Nephron (organoid): ENCODE measurements at regions not wholly inside any gene's neighbourhood (a gene's known extent, or its start where the extent isn't known, plus 50 kb on each side); places are given as distances from the start of the nearest gene placed in this dataset.

Experiments used
- H3K27ac Mint-ChIP-seq, 3 experiments: 2 replicates each; pipeline ENCODE4 v1.8.0; 2020; ENCODE audit warnings: mixed read lengths in 3 of 3, mild to moderate bottlenecking in 2 of 3, moderate library complexity in 1 of 3
- H3K27me3 Mint-ChIP-seq: 2 replicates; pipeline ENCODE4 v1.8.0; 2021; ENCODE audit warnings: low read depth, mild to moderate bottlenecking, moderate library complexity, mixed read lengths
- H3K36me3 Mint-ChIP-seq: 2 replicates; pipeline ENCODE4 v1.8.0; 2020; ENCODE audit warnings: low read depth, mixed read lengths
- H3K4me1 Mint-ChIP-seq: 2 replicates; pipeline ENCODE4 v1.8.0; 2020; ENCODE audit warnings: mixed read lengths
- H3K4me3 Mint-ChIP-seq, 3 experiments: 2 replicates each; pipeline ENCODE4 v1.8.0; 2020; ENCODE audit warnings: mild to moderate bottlenecking in 3 of 3, mixed read lengths in 3 of 3, moderate library complexity in 2 of 3
- H3K9me3 Mint-ChIP-seq: 2 replicates; pipeline ENCODE4 v1.8.0; 2020; ENCODE audit warnings: mixed read lengths
- TF ChIP-seq, protein P1 (sequence below), 3 experiments: fragments of 200-600 bp; sonication (generic); IDR thresholded peaks; one replicate each; pipeline ENCODE4 v1.5.0; 2021; ENCODE audit warnings: antibody characterized with exemption in 3 of 3; ENCODE audit not compliant: unreplicated experiment in 3 of 3

DNA sequence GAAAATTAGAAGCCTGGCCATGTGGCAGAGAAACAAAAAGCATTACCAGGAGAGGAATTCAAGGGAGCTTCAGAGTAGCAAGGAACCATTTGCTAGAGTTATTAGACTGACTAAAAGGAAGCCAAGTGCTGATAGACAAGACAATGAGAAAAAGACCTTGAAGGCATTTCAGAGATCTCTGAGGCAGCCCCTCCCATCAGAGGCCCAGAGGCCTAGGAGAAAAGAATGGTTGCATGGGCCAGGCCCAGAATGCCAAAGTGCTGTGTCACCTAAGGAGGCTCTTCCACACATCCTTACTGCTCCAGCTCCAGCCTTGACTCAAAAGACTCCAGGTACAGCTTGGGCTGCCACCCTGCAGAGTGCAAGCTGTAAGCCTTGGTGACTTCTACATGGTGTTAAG lies 61.8 kb upstream of the POU2AF2 start:
- Mint-ChIP-seq H3K27me3 (no peaks in the 10 kb centered on the region), H3K36me3 (no peaks in the 10 kb centered on the region), H3K9me3 (peaks cover 13% of the 10 kb centered on the region), H3K27ac (no peak overlapping the region), H3K4me1 (peaks cover 12% of the 10 kb centered on the region), H3K4me3 (no peak overlapping the region)
- TF ChIP-seq, protein P1, sequence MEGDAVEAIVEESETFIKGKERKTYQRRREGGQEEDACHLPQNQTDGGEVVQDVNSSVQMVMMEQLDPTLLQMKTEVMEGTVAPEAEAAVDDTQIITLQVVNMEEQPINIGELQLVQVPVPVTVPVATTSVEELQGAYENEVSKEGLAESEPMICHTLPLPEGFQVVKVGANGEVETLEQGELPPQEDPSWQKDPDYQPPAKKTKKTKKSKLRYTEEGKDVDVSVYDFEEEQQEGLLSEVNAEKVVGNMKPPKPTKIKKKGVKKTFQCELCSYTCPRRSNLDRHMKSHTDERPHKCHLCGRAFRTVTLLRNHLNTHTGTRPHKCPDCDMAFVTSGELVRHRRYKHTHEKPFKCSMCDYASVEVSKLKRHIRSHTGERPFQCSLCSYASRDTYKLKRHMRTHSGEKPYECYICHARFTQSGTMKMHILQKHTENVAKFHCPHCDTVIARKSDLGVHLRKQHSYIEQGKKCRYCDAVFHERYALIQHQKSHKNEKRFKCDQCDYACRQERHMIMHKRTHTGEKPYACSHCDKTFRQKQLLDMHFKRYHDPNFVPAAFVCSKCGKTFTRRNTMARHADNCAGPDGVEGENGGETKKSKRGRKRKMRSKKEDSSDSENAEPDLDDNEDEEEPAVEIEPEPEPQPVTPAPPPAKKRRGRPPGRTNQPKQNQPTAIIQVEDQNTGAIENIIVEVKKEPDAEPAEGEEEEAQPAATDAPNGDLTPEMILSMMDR (IDR thresholded peaks at IDR 0.05; ENCODE audit: unreplicated experiment in 3 of 3) = no peak

DNA sequence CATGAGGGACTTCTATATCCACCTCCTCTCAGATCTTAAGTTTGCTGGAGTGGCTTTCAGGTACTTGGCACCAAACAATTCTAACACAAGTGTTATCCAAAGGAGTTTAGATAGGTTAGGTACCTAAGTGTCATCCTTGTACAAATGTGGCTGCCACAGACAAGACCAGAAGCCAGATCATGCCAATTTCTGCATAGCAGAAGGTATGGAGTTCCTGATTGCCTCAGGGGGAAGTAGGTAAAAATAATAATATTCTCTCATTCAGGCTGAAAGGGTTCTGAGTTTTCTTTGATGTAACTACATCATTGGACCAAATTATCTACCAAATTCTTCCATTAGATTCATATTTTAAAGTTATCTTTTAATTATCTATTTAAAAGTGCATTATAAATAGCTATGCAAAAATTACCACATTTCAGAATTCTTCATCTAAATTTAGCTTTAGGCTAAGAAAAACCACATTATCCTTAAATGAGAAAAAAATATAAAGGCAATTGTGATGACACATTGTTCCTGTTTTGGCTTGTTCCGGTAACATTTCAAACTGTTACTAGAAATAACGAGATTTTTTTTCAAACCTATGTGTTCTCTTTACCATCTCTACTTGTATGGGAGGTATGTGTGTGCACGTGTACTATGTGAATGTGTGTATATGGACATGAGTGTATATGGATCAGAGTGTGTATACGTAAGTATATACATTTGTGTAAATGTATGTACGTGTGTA lies 66.2 kb upstream of the POU2AF2 start:
- H3K9me3 Mint-ChIP-seq = no peaks in the 10 kb centered on the region
- TF ChIP-seq, protein P1 (IDR thresholded peaks at IDR 0.05; ENCODE audit: unreplicated experiment in 3 of 3) = no peak
- no peaks in the 10 kb centered on the region for H3K36me3 Mint-ChIP-seq
- H3K4me1 Mint-ChIP-seq = peaks cover under 1% of the 10 kb centered on the region
- H3K27me3 Mint-ChIP-seq = no peaks in the 10 kb centered on the region
- H3K27ac Mint-ChIP-seq = no peak overlapping the region
- no peak overlapping the region for H3K4me3 Mint-ChIP-seq

DNA sequence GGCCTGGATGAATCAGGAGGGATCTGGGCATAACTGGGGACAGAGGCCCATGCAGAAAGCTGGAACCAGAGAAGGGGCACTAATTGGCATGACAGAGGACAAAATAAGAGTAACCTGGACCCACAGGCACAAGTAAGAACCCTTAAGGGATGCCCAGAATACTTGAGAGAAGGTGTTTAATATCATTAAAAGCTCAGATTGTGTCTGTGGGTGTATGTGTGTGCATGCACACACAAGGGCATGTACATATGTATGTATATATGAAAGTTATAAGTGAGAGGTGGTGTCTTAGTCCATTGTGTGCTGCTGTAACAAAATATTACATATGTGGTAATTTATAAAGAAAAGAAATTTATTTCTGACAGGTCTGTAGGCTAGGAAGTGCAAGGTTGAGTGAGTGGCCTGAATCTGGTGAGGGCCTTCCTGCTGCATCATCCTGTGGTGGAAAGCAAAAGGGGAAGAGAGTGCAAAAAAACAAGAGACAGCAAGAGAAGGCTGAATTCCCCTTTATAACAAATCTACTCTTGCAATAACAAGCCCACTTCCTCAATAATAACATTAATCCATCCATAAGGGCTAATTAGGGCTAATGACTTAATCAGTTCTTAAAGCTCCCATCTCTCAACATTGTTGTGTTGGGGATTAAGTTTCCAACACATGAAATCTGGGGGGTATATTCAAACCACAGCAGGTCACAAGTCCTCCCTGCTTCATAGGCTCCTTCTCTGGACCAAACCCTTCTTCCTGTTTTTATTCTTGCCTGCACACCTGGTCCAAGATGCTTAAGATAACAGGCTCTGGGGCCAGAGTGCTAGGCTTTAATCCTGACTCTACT lies 68.3 kb upstream of the POU2AF2 start:
- Mint-ChIP-seq H3K27ac (no peak overlapping the region), H3K27me3 (no peaks in the 10 kb centered on the region), H3K4me3 (no peak overlapping the region), H3K9me3 (no peaks in the 10 kb centered on the region), H3K4me1 (peaks cover 4% of the 10 kb centered on the region), H3K36me3 (no peaks in the 10 kb centered on the region)
- TF ChIP-seq, protein P1 (IDR thresholded peaks at IDR 0.05; ENCODE audit: unreplicated experiment in 3 of 3) = no peak

DNA sequence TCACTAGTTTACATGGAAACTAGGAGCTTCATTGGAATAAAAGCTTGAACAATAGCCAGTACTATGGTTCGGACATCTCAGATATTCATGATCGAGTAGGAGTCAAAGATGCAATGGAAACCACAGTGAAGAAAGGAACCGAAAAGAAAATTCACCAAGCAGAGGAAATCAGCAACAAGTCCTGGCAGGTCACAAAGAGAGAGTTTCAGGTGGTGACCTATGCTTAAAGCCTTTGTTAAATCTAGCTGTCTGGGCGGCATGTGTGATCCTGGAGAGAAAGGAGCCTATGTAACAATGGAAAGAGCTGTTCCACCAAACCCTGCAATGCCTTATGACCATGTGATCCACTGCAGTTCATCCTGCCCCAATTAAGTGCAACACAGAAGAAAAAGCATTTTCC lies 68.9 kb upstream of the POU2AF2 start:
- H3K36me3 Mint-ChIP-seq = no peaks in the 10 kb centered on the region
- peaks cover 4% of the 10 kb centered on the region for H3K4me1 Mint-ChIP-seq
- no peaks in the 10 kb centered on the region for H3K9me3 Mint-ChIP-seq
- no peak overlapping the region for H3K27ac Mint-ChIP-seq
- no peaks in the 10 kb centered on the region for H3K27me3 Mint-ChIP-seq
- TF ChIP-seq, protein P1 (IDR thresholded peaks at IDR 0.05; ENCODE audit: unreplicated experiment in 3 of 3) = no peak
- H3K4me3 Mint-ChIP-seq = no peak overlapping the region

DNA sequence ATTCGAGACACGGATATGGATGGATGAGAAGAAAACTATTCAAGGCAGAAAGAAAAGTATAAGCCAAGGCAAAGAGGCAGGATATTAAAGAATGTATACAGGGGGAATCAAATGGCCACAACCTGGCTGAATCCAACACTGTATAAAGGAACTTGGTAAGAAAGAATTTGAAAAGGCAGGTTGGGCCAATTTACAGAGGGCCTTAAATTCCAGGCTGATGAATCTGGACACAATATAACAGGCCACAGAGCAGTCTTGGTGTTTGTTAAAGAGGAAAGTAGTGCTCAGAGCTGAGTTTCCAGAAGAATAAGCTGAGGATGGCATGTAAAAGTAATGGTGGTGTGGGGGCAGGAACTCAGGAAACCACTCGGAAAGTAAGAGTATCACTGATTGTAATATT lies 72.3 kb upstream of the POU2AF2 start:
- Mint-ChIP-seq H3K36me3 (no peaks in the 10 kb centered on the region), H3K27me3 (no peaks in the 10 kb centered on the region), H3K27ac (no peak overlapping the region), H3K9me3 (no peaks in the 10 kb centered on the region), H3K4me3 (no peak overlapping the region), H3K4me1 (peaks cover 4% of the 10 kb centered on the region)
- TF ChIP-seq, protein P1 (IDR thresholded peaks at IDR 0.05; ENCODE audit: unreplicated experiment in 3 of 3) = no peak
